K562 (cell line): ENCODE measurements at regions not wholly inside any gene's neighbourhood (a gene's known extent, or its start where the extent isn't known, plus 50 kb on each side); places are given as distances from the start of the nearest gene placed in this dataset.

Source experiments
- ATF1 ChIP-seq, 2 experiments: fragments of 450-650 bp in 1 of 2; IDR thresholded peaks; 2 replicates each; pipeline ENCODE4 v1.6.1; 2016; ENCODE audit warnings: missing compliant biosample characterization in 1 of 2, missing genetic modification characterization in 1 of 2
- CEBPB ChIP-seq: fragments of 450-650 bp; IDR thresholded peaks from 2 replicates; pipeline ENCODE4 v1.6.1; 2016; ENCODE audit warnings: missing genetic modification characterization, missing compliant biosample characterization
- LEF1 ChIP-seq: fragments of 450-650 bp; IDR thresholded peaks from 2 replicates; pipeline ENCODE4 v1.6.1; 2016; ENCODE audit warnings: mild to moderate bottlenecking
- NFRKB ChIP-seq: fragments of 450-650 bp; IDR thresholded peaks from 2 replicates; pipeline ENCODE4 v1.6.1; 2016; ENCODE audit warnings: low read depth
- POLR2H ChIP-seq: IDR thresholded peaks from 2 replicates; pipeline ENCODE4 v1.6.1; 2016; ENCODE audit warnings: missing genetic modification characterization, low read depth, mild to moderate bottlenecking, control low read depth, missing compliant biosample characterization, moderate library complexity
- RFX1 ChIP-seq: fragments of 450-650 bp; IDR thresholded peaks from 2 replicates; pipeline ENCODE4 v1.6.1; 2016; ENCODE audit warnings: mild to moderate bottlenecking, moderate library complexity
- SMARCB1 ChIP-seq: IDR thresholded peaks from 2 replicates; pipeline ENCODE4 v1.6.1; 2011; ENCODE audit warnings: improper control_type of control experiment, low read depth; ENCODE audit not compliant: insufficient read length
- ZEB2 ChIP-seq: fragments of 450-650 bp; IDR thresholded peaks from 2 replicates; pipeline ENCODE4 v1.6.1; 2016
- ZNF586 ChIP-seq: fragments of 450-650 bp; formaldehyde crosslinking; conservative IDR thresholded peaks from 2 replicates; pipeline ENCODE4 v1.4.0; 2020; ENCODE audit warnings: mild to moderate bottlenecking, moderate library complexity
- ZNF76 ChIP-seq: fragments of 250-450 bp; sonication (Bioruptor Pico); IDR thresholded peaks from 2 replicates; pipeline ENCODE4 v1.4.0; 2020; ENCODE audit warnings: mild to moderate bottlenecking, moderate library complexity, borderline replicate concordance
- TF ChIP-seq, protein P1 (sequence below), 2 experiments: fragments of 450-650 bp; formaldehyde crosslinking in 1 of 2; IDR thresholded peaks; 2 replicates each; pipeline versions ENCODE4 v1.4.0 to v1.6.1; 2014 to 2020; ENCODE audit warnings: mild to moderate bottlenecking in 2 of 2, borderline replicate concordance in 1 of 2, low read depth in 1 of 2
- TF ChIP-seq, protein P2 (sequence below), 2 experiments: fragments of 450-650 bp in 1 of 2; sonication (generic) in 1 of 2; formaldehyde crosslinking in 1 of 2; IDR thresholded peaks in 1 of 2; conservative IDR thresholded peaks in 1 of 2; 2 replicates each; pipeline versions ENCODE4 v1.6.1 to v1.8.1; 2016 to 2023; ENCODE audit warnings: mild to moderate bottlenecking in 2 of 2, moderate library complexity in 2 of 2, inconsistent platforms in 1 of 2, missing genetic modification reagents in 1 of 2
- TF ChIP-seq, protein P3 (sequence below): fragments of 450-650 bp; formaldehyde crosslinking; IDR thresholded peaks from 2 replicates; pipeline ENCODE4 v1.4.0; 2020; ENCODE audit warnings: mild to moderate bottlenecking, moderate library complexity
- TF ChIP-seq, protein P4 (sequence below): sonication (generic); formaldehyde crosslinking; IDR thresholded peaks from 2 replicates; pipeline ENCODE4 v1.8.1; 2023; ENCODE audit warnings: mild to moderate bottlenecking, missing genetic modification reagents

DNA sequence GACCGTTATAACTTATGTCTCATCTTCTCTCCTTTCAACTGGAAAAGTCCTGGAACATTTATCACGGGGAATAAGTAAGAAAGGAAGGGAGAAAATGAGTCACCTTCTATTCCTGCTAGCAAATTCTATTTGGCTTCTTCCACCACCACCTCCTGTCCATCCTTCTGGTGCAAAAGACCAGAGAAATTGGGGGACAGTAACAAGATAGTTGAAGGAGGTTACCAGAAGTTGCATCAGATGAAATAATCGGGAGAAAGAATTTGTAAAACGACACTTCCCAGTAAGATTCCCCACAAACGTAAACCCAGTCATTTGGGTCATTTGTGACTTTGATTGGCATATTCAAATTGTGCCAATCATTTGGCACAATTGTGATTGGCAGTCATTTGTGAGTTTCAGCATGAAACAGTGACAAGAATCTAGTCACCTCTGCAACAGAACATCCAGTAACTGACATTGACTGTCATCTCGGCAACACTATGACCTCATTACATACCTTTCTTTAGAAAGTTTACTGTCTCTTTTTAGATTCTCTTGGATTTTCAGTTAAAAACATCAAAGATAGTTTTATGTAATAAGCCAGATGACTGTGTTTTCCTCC is 51.3 kb upstream of the PIK3CG start (continued):
- TF ChIP-seq SMARCB1 (no peak), ATF1 (CRISPR knock-in tag; IDR thresholded peaks at IDR 0.05) (no peak), ATF1 (tag; IDR thresholded peaks at IDR 0.05) (peak; percentile 84), LEF1 (peak; percentile 59; the same call in 1 of the 2 replicates), ZNF76 (CRISPR knock-in tag) (peak; percentile 49; the same call in 1 of the 2 replicates), POLR2H (tag) (peak; percentile 97), NFRKB (0 out of 2 replicates have a peak, but pooled peaks have one; percentile 87), CEBPB (tag) (peak; percentile 86), ZNF586 (CRISPR knock-in tag) (peak; percentile 84), ZEB2 (peak; percentile 86), RFX1 (no peak)
- TF ChIP-seq, protein P1, sequence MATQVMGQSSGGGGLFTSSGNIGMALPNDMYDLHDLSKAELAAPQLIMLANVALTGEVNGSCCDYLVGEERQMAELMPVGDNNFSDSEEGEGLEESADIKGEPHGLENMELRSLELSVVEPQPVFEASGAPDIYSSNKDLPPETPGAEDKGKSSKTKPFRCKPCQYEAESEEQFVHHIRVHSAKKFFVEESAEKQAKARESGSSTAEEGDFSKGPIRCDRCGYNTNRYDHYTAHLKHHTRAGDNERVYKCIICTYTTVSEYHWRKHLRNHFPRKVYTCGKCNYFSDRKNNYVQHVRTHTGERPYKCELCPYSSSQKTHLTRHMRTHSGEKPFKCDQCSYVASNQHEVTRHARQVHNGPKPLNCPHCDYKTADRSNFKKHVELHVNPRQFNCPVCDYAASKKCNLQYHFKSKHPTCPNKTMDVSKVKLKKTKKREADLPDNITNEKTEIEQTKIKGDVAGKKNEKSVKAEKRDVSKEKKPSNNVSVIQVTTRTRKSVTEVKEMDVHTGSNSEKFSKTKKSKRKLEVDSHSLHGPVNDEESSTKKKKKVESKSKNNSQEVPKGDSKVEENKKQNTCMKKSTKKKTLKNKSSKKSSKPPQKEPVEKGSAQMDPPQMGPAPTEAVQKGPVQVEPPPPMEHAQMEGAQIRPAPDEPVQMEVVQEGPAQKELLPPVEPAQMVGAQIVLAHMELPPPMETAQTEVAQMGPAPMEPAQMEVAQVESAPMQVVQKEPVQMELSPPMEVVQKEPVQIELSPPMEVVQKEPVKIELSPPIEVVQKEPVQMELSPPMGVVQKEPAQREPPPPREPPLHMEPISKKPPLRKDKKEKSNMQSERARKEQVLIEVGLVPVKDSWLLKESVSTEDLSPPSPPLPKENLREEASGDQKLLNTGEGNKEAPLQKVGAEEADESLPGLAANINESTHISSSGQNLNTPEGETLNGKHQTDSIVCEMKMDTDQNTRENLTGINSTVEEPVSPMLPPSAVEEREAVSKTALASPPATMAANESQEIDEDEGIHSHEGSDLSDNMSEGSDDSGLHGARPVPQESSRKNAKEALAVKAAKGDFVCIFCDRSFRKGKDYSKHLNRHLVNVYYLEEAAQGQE (IDR thresholded peaks at IDR 0.05; ENCODE audit: borderline replicate concordance): peak; percentile 18; the same call in 1 of the 2 replicates
- TF ChIP-seq, protein P1 (CRISPR knock-in tag; IDR thresholded peaks at IDR 0.05; ENCODE audit: low read depth): no peak
- TF ChIP-seq, protein P2, sequence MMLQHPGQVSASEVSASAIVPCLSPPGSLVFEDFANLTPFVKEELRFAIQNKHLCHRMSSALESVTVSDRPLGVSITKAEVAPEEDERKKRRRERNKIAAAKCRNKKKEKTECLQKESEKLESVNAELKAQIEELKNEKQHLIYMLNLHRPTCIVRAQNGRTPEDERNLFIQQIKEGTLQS (IDR thresholded peaks at IDR 0.05): peak; percentile 98
- TF ChIP-seq, protein P2 (CRISPR knock-in tag; conservative IDR thresholded peaks at IDR 0.05): no peak
- TF ChIP-seq, protein P3, sequence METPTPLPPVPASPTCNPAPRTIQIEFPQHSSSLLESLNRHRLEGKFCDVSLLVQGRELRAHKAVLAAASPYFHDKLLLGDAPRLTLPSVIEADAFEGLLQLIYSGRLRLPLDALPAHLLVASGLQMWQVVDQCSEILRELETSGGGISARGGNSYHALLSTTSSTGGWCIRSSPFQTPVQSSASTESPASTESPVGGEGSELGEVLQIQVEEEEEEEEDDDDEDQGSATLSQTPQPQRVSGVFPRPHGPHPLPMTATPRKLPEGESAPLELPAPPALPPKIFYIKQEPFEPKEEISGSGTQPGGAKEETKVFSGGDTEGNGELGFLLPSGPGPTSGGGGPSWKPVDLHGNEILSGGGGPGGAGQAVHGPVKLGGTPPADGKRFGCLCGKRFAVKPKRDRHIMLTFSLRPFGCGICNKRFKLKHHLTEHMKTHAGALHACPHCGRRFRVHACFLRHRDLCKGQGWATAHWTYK (CRISPR knock-in tag): peak; percentile 18; the same call in 1 of the 2 replicates
- TF ChIP-seq, protein P4, sequence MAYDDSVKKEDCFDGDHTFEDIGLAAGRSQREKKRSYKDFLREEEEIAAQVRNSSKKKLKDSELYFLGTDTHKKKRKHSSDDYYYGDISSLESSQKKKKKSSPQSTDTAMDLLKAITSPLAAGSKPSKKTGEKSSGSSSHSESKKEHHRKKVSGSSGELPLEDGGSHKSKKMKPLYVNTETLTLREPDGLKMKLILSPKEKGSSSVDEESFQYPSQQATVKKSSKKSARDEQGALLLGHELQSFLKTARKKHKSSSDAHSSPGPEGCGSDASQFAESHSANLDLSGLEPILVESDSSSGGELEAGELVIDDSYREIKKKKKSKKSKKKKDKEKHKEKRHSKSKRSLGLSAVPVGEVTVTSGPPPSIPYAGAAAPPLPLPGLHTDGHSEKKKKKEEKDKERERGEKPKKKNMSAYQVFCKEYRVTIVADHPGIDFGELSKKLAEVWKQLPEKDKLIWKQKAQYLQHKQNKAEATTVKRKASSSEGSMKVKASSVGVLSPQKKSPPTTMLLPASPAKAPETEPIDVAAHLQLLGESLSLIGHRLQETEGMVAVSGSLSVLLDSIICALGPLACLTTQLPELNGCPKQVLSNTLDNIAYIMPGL (CRISPR knock-in tag): no peak
